HL-60 (cell line): ENCODE measurements at regions not wholly inside any gene's neighbourhood (a gene's known extent, or its start where the extent isn't known, plus 50 kb on each side); places are given as distances from the start of the nearest gene placed in this dataset.

Experiments used
- DNase-seq, 2 experiments: peaks; one replicate each; pipeline ENCODE4 v3.0.0-alpha.2; 2010 to 2020; ENCODE audit warnings: low read depth in 1 of 2, low spot score in 1 of 2
- H3K27ac ChIP-seq: fragments of 250-450 bp; sonication (Bioruptor Pico); replicated peaks from 2 replicates; pipeline ENCODE4 v1.5.1; 2020; ENCODE audit warnings: mild to moderate bottlenecking, moderate library complexity
- H3K27me3 ChIP-seq: fragments of 250-450 bp; sonication (Bioruptor Pico); 2 replicates; pipeline ENCODE4 v1.5.1; 2021; ENCODE audit warnings: mild to moderate bottlenecking, moderate library complexity; ENCODE audit not compliant: insufficient read depth, poor library complexity, severe bottlenecking
- H3K4me3 ChIP-seq: replicated peaks from 2 replicates; pipeline ENCODE4 v1.5.1; 2011; ENCODE audit warnings: mild to moderate bottlenecking, control low read depth, low read length; ENCODE audit not compliant: insufficient read depth
- CTCF ChIP-seq: IDR thresholded peaks from one replicate; pipeline ENCODE4 v1.5.1; 2011; ENCODE audit warnings: low read length, control low read depth, inconsistent platforms; ENCODE audit not compliant: insufficient read depth
- GABPA ChIP-seq: IDR thresholded peaks from 2 replicates; pipeline ENCODE4 v1.6.1; 2012; ENCODE audit warnings: low read depth
- POLR2AphosphoS5 ChIP-seq: IDR thresholded peaks from 2 replicates; pipeline ENCODE4 v1.6.1; 2012; ENCODE audit warnings: low read depth
- REST ChIP-seq: IDR thresholded peaks from 2 replicates; pipeline ENCODE4 v1.6.1; 2012; ENCODE audit warnings: low read depth; ENCODE audit not compliant: insufficient replicate concordance
- SPI1 ChIP-seq: IDR thresholded peaks from 2 replicates; pipeline ENCODE4 v1.6.1; 2012; ENCODE audit warnings: low read depth, mild to moderate bottlenecking, borderline replicate concordance

GRCh38 chr10:106175760-106176377 is 988.6 kb downstream of the SORCS1 start:
- DNase-seq, result no peak
- H3K27me3 ChIP-seq, result no peaks in the 10 kb centered on the region
- H3K4me3 ChIP-seq, result no peak overlapping the region
- TF ChIP-seq GABPA (no peak), SPI1 (no peak), REST (no peak), POLR2AphosphoS5 (no peak)
- no peak overlapping the region for H3K27ac ChIP-seq

GRCh38 chr10:106173838-106174237 is 990.7 kb downstream of the SORCS1 start:
- H3K27me3 ChIP-seq, result no peaks in the 10 kb centered on the region
- no peak overlapping the region for H3K4me3 ChIP-seq
- no peak for TF ChIP-seq POLR2AphosphoS5
- TF ChIP-seq GABPA, result no peak
- no peak for TF ChIP-seq CTCF
- no peak for TF ChIP-seq SPI1
- TF ChIP-seq REST, result no peak
- H3K27ac ChIP-seq, result no peak overlapping the region
- DNase-seq, result no peak

- Histone ChIP-seq H3K27ac (no peak overlapping the region), H3K27me3 (no peaks in the 10 kb centered on the region), H3K4me3 (no peak overlapping the region)
- TF ChIP-seq POLR2AphosphoS5, result no peak
- TF ChIP-seq GABPA, result no peak
- no peak for TF ChIP-seq REST
- TF ChIP-seq SPI1, result no peak
- no peak for TF ChIP-seq CTCF
- no peak for DNase-seq
Observed at GRCh38 chr10:106169241-106169640, 995.3 kb downstream of the SORCS1 start.
